SK-N-SH treated with all-trans-retinoic acid at 6 μM for 48 hours (cell line): ENCODE measurements at regions not wholly inside any gene's neighbourhood (a gene's known extent, or its start where the extent isn't known, plus 50 kb on each side); places are given as distances from the start of the nearest gene placed in this dataset.

Experiments
- ARNTL ChIP-seq: fragments of 450-650 bp; formaldehyde crosslinking; IDR thresholded peaks from 2 replicates; pipeline ENCODE4 v1.5.0; 2020; ENCODE audit warnings: low read depth, mild to moderate bottlenecking, moderate library complexity, borderline replicate concordance
- ESRRG ChIP-seq: fragments of 250-450 bp; sonication (Bioruptor Pico); IDR thresholded peaks from 2 replicates; pipeline ENCODE4 v1.6.1; 2021; ENCODE audit warnings: mild to moderate bottlenecking
- ISL1 ChIP-seq: fragments of 250-450 bp; sonication (Bioruptor Pico); IDR thresholded peaks from 2 replicates; pipeline ENCODE4 v2.1.2; 2022; ENCODE audit warnings: mild to moderate bottlenecking, moderate library complexity
- PATZ1 ChIP-seq: fragments of 250-450 bp; sonication (Bioruptor Pico); IDR thresholded peaks from 2 replicates; pipeline ENCODE4 v1.8.0; 2020; ENCODE audit warnings: mild to moderate bottlenecking, moderate library complexity, borderline replicate concordance
- TOX ChIP-seq: fragments of 250-450 bp; sonication (Bioruptor Pico); IDR thresholded peaks from 2 replicates; pipeline ENCODE4 v1.8.0; 2021; ENCODE audit warnings: mild to moderate bottlenecking, moderate library complexity, borderline replicate concordance
- ZFP3 ChIP-seq: fragments of 250-450 bp; sonication (Bioruptor Pico); IDR thresholded peaks from 2 replicates; pipeline ENCODE4 v1.5.0; 2020; ENCODE audit warnings: mild to moderate bottlenecking, moderate library complexity
- ZNF565 ChIP-seq: fragments of 450-650 bp; formaldehyde crosslinking; conservative IDR thresholded peaks from 2 replicates; pipeline ENCODE4 v1.5.0; 2020; ENCODE audit warnings: low read depth, mild to moderate bottlenecking, moderate library complexity
- ZNF70 ChIP-seq: fragments of 450-650 bp; formaldehyde crosslinking; IDR thresholded peaks from 2 replicates; pipeline ENCODE4 v1.5.0; 2020; ENCODE audit warnings: mild to moderate bottlenecking, moderate library complexity

GRCh38 chr12:127819056-127819455 lies 447.9 kb upstream of the TMEM132C start:
- no peak for TF ChIP-seq ZFP3 (CRISPR knock-in tag)
- no peak for TF ChIP-seq ZNF565 (CRISPR knock-in tag)
- no peak for TF ChIP-seq ARNTL (CRISPR knock-in tag)
- TF ChIP-seq TOX: no peak
- no peak for TF ChIP-seq ESRRG
- TF ChIP-seq ZNF70 (CRISPR knock-in tag): no peak
- TF ChIP-seq PATZ1: no peak
- no peak for TF ChIP-seq ISL1
